GM12878 (cell line): ENCODE measurements at regions not wholly inside any gene's neighbourhood (a gene's known extent, or its start where the extent isn't known, plus 50 kb on each side); places are given as distances from the start of the nearest gene placed in this dataset.

Experiments
- ATAC-seq: fragments of 200-7000 bp; cut with Tn5 transposase; 3 replicates; pipeline ENCODE4 v1.9.1; 2020; ENCODE audit warnings: mild to moderate bottlenecking, moderate library complexity
- BruUV-seq: library from RNA; stranded (reverse); fragments of 400-500 nt; replicated peaks from 2 replicates; lab custom pipeline; 2021; lab: Mats Ljungman, UMichigan
- CTCF ChIA-PET: fragments of 300-600 bp; sonication (Branson Sonifier 250); formaldehyde crosslinking; extraction: SDS; loops from one replicate; lab custom pipeline; 2021; ENCODE audit warnings: inconsistent platforms; lab: Yijun Ruan, JAX
- POLR2A ChIA-PET: fragments of 350-600 bp; formaldehyde crosslinking; extraction: SDS; loops from one replicate; lab custom pipeline; 2021; ENCODE audit warnings: inconsistent platforms; lab: Charles Lee
- RAD21 ChIA-PET: fragments of 300-600 bp; sonication (Branson Sonifier 250); formaldehyde crosslinking; loops from one replicate; lab custom pipeline; 2023; ENCODE audit warnings: antibody characterized with exemption; ENCODE audit not compliant: unreplicated experiment; lab: Charles Lee
- SMC1A ChIA-PET: fragments of 300-600 bp; sonication (Branson Sonifier 250); formaldehyde crosslinking; loops from one replicate; lab custom pipeline; 2023; ENCODE audit not compliant: unreplicated experiment, uncharacterized antibody; lab: Charles Lee
- DNase-seq: peaks from one replicate; pipeline ENCODE4 v3.0.0-alpha.2; 2011; ENCODE audit warnings: low read depth, low spot score
- FAIRE-seq: peaks from 3 replicates; lab custom pipeline; 2011; peaks lifted over from hg19 to GRCh38; lab: Jason Lieb, UNC
- H2AFZ ChIP-seq: 2 replicates; pipeline ENCODE4 v1.6.0; 2011; ENCODE audit warnings: low read depth, low read length, control low read depth; ENCODE audit not compliant: control insufficient read depth
- H3K27ac ChIP-seq: 2 replicates; pipeline ENCODE4 v1.5.1; 2011; ENCODE audit warnings: control low read depth; ENCODE audit not compliant: control insufficient read depth, insufficient read depth
- H3K27me3 ChIP-seq, 2 experiments: replicated peaks in 1 of 2; 2 replicates each; pipeline versions ENCODE4 v1.6.0 to v1.6.1; 2011; ENCODE audit warnings: low read length in 1 of 2; ENCODE audit not compliant: control insufficient read depth in 2 of 2, insufficient read depth in 2 of 2
- H3K36me3 ChIP-seq, 2 experiments: 2 replicates each; pipeline ENCODE4 v1.5.1; 2011; ENCODE audit warnings: low read length in 1 of 2; ENCODE audit not compliant: control insufficient read depth in 2 of 2, insufficient read depth in 2 of 2
- H3K4me1 ChIP-seq: 2 replicates; pipeline ENCODE4 v1.6.1; 2011; ENCODE audit warnings: mild to moderate bottlenecking, low read length, moderate library complexity, mixed read lengths; ENCODE audit not compliant: control insufficient read depth, insufficient read depth
- H3K4me2 ChIP-seq: 2 replicates; pipeline ENCODE4 v1.6.0; 2011; ENCODE audit warnings: control low read depth; ENCODE audit not compliant: control insufficient read depth, insufficient read depth
- H3K4me3 ChIP-seq: fragments of 200-600 bp; sonication (generic); 2 replicates; pipeline ENCODE4 v1.5.1; 2016
- H3K79me2 ChIP-seq: 2 replicates; pipeline ENCODE4 v1.6.0; 2011; ENCODE audit warnings: low read length; ENCODE audit not compliant: control insufficient read depth, insufficient read depth
- H3K9ac ChIP-seq: 2 replicates; pipeline ENCODE4 v1.8.0; 2011; ENCODE audit warnings: low read length, control low read depth, mixed read lengths; ENCODE audit not compliant: control insufficient read depth, insufficient read depth
- H3K9me3 ChIP-seq: replicated peaks from 3 replicates; pipeline ENCODE4 v1.5.1; 2011; ENCODE audit warnings: mild to moderate bottlenecking, low read length; ENCODE audit not compliant: control insufficient read depth, insufficient read depth
- H4K20me1 ChIP-seq: 2 replicates; pipeline ENCODE4 v1.6.0; 2011; ENCODE audit not compliant: control insufficient read depth, insufficient read depth
- BACH1 ChIP-seq: fragments of 450-650 bp; IDR thresholded peaks from 2 replicates; pipeline ENCODE4 v1.6.1; 2017; ENCODE audit warnings: mild to moderate bottlenecking, borderline replicate concordance
- BMI1 ChIP-seq: fragments of 450-650 bp; IDR thresholded peaks from 2 replicates; pipeline ENCODE4 v1.6.1; 2016; ENCODE audit warnings: mild to moderate bottlenecking, moderate library complexity, borderline replicate concordance
- CEBPB ChIP-seq, 2 experiments: fragments of 150-350 bp in 1 of 2; IDR thresholded peaks; 2 replicates each; pipeline ENCODE4 v1.6.1; 2012 to 2014; ENCODE audit warnings: low read depth in 2 of 2, low read length in 2 of 2, borderline replicate concordance in 1 of 2, inconsistent platforms in 1 of 2
- CHD1 ChIP-seq: IDR thresholded peaks from 2 replicates; pipeline ENCODE4 v1.6.1; 2012; ENCODE audit warnings: low read depth, low read length, improper control_type of control experiment
- CHD2 ChIP-seq: IDR thresholded peaks from 2 replicates; pipeline ENCODE4 v1.6.1; 2011; ENCODE audit warnings: low read depth, low read length, improper control_type of control experiment, borderline replicate concordance
- FOS ChIP-seq: IDR thresholded peaks from 3 replicates; pipeline ENCODE4 v1.6.1; 2011; ENCODE audit warnings: borderline replicate concordance; ENCODE audit not compliant: insufficient read length; ENCODE audit errors: extremely low read depth
- FOXK2 ChIP-seq: fragments of 450-650 bp; IDR thresholded peaks from 2 replicates; pipeline ENCODE4 v1.6.1; 2017; ENCODE audit warnings: mild to moderate bottlenecking, moderate library complexity
- IRF4 ChIP-seq: IDR thresholded peaks from 2 replicates; pipeline ENCODE4 v1.6.1; 2011; ENCODE audit warnings: low read depth, low read length
- LARP7 ChIP-seq: fragments of 450-650 bp; IDR thresholded peaks from 2 replicates; pipeline ENCODE4 v1.6.1; 2017; ENCODE audit warnings: mild to moderate bottlenecking
- MEF2A ChIP-seq: IDR thresholded peaks from 2 replicates; pipeline ENCODE4 v1.6.1; 2011; ENCODE audit warnings: low read depth, mild to moderate bottlenecking, low read length, moderate library complexity; ENCODE audit not compliant: insufficient read depth
- NBN ChIP-seq: fragments of 450-650 bp; IDR thresholded peaks from 2 replicates; pipeline ENCODE4 v1.6.1; 2016
- NFYA ChIP-seq: IDR thresholded peaks from 2 replicates; pipeline ENCODE4 v1.6.1; 2011; ENCODE audit warnings: low read depth, mild to moderate bottlenecking, low read length, improper control_type of control experiment, borderline replicate concordance
- PAX8 ChIP-seq: fragments of 450-650 bp; IDR thresholded peaks from 2 replicates; pipeline ENCODE4 v1.6.1; 2017; ENCODE audit warnings: mild to moderate bottlenecking, moderate library complexity
- POLR2A ChIP-seq: IDR thresholded peaks from 2 replicates; pipeline ENCODE4 v1.6.1; 2011; ENCODE audit warnings: low read depth, mild to moderate bottlenecking, low read length
- POLR2AphosphoS2 ChIP-seq: IDR thresholded peaks from 2 replicates; pipeline ENCODE4 v1.6.1; 2011; ENCODE audit warnings: low read depth, mild to moderate bottlenecking, low read length, improper control_type of control experiment, moderate library complexity
- RUNX3 ChIP-seq: IDR thresholded peaks from 2 replicates; pipeline ENCODE4 v1.6.1; 2012; ENCODE audit warnings: low read length, inconsistent platforms
- SUPT20H ChIP-seq: IDR thresholded peaks from 2 replicates; pipeline ENCODE4 v1.6.1; 2011; ENCODE audit warnings: low read depth, mild to moderate bottlenecking, low read length, moderate library complexity, borderline replicate concordance; ENCODE audit not compliant: control insufficient read depth
- YY1 ChIP-seq: IDR thresholded peaks from 2 replicates; pipeline ENCODE4 v1.6.1; 2011; ENCODE audit warnings: low read depth, mild to moderate bottlenecking, low read length
- WGBS: methylation state at CpG from one replicate; pipeline ENCODE4 v1.1.6; 2016; ENCODE audit warnings: low lambda C conversion rate; ENCODE audit not compliant: insufficient replicate concordance, insufficient coverage; ENCODE audit errors: missing lambda C conversion rate; 5-methylcytosine and 5-hydroxymethylcytosine counted together
- in situ Hi-C: fragments of 300-500 bp; cut with MboI; formaldehyde crosslinking; loops from 9 replicates; pipeline ENCODE4 v1.14.3; 2018; ENCODE audit warnings: mixed read lengths
- intact Hi-C: fragments of 100-400 bp; cut with micrococcal nuclease; formaldehyde crosslinking; loops from one replicate; pipeline ENCODE4 v1.14.2; 2022; ENCODE audit not compliant: unreplicated experiment
- TF ChIP-seq, protein P1 (sequence below): IDR thresholded peaks from 2 replicates; pipeline ENCODE4 v1.6.1; 2011; ENCODE audit warnings: low read depth, mild to moderate bottlenecking, low read length, moderate library complexity, borderline replicate concordance; ENCODE audit errors: extremely low read depth
- TF ChIP-seq, protein P2 (sequence below): IDR thresholded peaks from 2 replicates; pipeline ENCODE4 v1.6.1; 2012; ENCODE audit warnings: mild to moderate bottlenecking, low read depth, low read length

DNA sequence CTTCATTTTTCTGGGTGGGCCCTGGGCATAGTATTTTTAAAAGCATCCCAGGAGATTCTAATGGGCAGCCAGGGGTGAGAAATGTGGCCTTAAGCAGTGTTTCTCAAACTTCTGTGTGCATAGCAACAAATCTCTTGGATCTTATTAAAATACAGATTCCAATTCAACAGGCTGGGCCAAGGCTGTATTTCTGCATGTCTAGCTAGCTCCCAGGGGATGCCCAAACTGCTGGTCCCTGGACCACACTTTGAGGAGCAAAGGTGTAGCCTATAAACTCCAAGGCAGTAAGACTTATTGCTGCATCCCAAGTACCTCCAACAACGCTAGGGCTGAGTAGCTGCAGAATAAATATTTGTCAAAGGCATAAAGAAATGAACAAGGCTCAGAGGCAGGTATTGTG lies 292.9 kb upstream of the ZMIZ1 start:
- 0% methylated on average over 1 of the region's 1 CpG for WGBS
- no peaks in the 10 kb centered on the region for H3K36me3 ChIP-seq
- no peak for DNase-seq
- H3K27ac ChIP-seq: no peak overlapping the region
- intact Hi-C loops: no loop called here
- H3K4me1 ChIP-seq: no peaks in the 10 kb centered on the region
- H4K20me1 ChIP-seq: no peaks in the 10 kb centered on the region; the same call in 1 of the 2 replicates
- in situ Hi-C loops: no loop called here
- H3K4me3 ChIP-seq: no peak overlapping the region
- ChIA-PET SMC1A (no interaction called here), RAD21 (no interaction called here), POLR2A (no interaction called here), CTCF (no interaction called here)
- no peaks in the 10 kb centered on the region for H3K79me2 ChIP-seq
- no peak overlapping the region for H3K4me2 ChIP-seq
- no peak for ATAC-seq
- peaks cover 0 to 2% of the 10 kb centered on the region in 2 experiments; a peak in 2 of 4 replicates for H3K27me3 ChIP-seq
- no peak overlapping the region for H3K9ac ChIP-seq
- H2AFZ ChIP-seq: no peak overlapping the region
- no peak for FAIRE-seq
- TF ChIP-seq FOXK2 (no peak), CEBPB (IDR thresholded peaks at IDR 0.05; ENCODE audit: borderline replicate concordance in 1 of 2, low read depth in 2 of 2, low read length in 2 of 2) (no peak), BACH1 (no peak), NBN (no peak), BMI1 (no peak), CHD2 (no peak), FOS (no peak), YY1 (no peak), IRF4 (no peak), PAX8 (no peak), POLR2AphosphoS2 (no peak), POLR2A (no peak), LARP7 (no peak), NFYA (no peak), RUNX3 (no peak), MEF2A (no peak), SUPT20H (no peak), CHD1 (no peak)
- TF ChIP-seq, protein P1, sequence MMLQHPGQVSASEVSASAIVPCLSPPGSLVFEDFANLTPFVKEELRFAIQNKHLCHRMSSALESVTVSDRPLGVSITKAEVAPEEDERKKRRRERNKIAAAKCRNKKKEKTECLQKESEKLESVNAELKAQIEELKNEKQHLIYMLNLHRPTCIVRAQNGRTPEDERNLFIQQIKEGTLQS: no peak
- TF ChIP-seq, protein P2, sequence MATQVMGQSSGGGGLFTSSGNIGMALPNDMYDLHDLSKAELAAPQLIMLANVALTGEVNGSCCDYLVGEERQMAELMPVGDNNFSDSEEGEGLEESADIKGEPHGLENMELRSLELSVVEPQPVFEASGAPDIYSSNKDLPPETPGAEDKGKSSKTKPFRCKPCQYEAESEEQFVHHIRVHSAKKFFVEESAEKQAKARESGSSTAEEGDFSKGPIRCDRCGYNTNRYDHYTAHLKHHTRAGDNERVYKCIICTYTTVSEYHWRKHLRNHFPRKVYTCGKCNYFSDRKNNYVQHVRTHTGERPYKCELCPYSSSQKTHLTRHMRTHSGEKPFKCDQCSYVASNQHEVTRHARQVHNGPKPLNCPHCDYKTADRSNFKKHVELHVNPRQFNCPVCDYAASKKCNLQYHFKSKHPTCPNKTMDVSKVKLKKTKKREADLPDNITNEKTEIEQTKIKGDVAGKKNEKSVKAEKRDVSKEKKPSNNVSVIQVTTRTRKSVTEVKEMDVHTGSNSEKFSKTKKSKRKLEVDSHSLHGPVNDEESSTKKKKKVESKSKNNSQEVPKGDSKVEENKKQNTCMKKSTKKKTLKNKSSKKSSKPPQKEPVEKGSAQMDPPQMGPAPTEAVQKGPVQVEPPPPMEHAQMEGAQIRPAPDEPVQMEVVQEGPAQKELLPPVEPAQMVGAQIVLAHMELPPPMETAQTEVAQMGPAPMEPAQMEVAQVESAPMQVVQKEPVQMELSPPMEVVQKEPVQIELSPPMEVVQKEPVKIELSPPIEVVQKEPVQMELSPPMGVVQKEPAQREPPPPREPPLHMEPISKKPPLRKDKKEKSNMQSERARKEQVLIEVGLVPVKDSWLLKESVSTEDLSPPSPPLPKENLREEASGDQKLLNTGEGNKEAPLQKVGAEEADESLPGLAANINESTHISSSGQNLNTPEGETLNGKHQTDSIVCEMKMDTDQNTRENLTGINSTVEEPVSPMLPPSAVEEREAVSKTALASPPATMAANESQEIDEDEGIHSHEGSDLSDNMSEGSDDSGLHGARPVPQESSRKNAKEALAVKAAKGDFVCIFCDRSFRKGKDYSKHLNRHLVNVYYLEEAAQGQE: no peak
- BruUV-seq: no TSS peak
- H3K9me3 ChIP-seq: no peaks in the 10 kb centered on the region
